Fibroblast of skin of scalp (primary cell): ENCODE measurements at regions not wholly inside any gene's neighbourhood (a gene's known extent, or its start where the extent isn't known, plus 50 kb on each side); places are given as distances from the start of the nearest gene placed in this dataset.
"Not testable (repeated sequence)": the region's sequence is repeated elsewhere in the genome, so short reads cannot be mapped to it uniquely, and the experiment has no call there.

Experiments
- DNase-seq: peaks from one replicate; pipeline ENCODE4 v3.0.0-alpha.2; 2013

DNA sequence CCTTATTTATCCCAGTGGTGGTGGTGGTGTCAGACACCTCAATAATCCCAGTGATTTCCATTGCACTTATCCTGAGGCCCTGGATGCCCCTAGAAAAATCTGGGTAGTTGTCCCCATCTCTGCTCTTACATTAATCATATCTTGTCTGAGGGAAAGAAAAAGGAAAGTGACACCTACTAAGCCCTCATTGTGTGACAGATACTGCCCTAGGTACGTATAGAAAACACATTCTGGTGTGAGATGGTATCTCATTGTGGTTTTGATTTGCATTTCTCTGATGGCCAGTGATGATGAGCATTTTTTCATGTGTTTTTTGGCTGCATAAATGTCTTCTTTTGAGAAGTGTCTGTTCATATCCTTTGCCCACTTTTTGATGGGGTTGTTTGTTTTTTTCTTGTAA, 162.6 kb upstream of the JADE1 start:
- not testable (repeated sequence) for DNase-seq

DNA sequence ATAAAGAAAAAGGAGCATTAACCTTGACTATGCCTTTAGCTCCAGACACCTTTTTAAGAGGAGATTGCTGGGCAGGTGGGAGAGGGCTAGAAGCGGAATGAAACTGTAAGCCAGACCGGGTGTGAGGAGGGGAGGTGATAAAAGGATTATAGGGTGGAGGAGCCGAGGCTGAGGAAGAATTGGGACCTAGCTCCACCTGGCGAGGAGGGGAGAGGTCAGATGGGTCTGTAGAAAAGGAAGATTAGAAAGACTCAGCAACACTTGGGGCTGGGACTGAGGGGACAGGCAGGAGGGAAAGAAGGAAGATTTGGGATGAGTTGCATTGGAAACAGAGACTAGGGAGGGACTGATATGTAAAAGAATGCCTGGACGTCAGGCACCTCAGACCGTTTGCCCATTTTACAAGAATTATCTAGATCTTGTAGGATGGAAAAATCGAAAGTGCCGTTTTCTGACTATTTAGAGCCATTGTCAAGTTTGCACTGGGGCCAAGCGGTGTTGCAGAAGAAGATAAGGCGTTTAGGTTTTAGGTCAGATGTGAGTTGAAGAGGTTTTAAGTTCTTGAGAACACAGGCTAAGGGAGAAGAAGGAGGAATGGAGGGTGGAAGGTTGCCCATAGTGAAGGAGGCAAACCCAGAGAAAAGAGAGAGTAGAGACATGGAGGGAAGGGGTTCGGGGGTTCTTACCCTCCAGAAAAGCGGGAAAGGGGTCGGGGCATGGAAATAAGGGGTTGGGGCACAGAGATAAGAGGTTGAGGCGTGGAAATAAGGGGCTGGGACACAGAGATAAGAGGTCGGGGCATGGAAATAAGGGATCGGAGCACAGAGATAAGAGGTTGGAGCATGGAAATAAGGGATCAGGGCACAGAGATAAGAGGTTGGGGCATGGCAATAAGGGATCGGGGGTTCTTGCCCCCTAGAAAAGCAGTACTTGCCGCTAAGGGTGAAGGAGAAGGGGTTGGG, 164.5 kb upstream of the JADE1 start:
- not testable (repeated sequence) for DNase-seq

DNA sequence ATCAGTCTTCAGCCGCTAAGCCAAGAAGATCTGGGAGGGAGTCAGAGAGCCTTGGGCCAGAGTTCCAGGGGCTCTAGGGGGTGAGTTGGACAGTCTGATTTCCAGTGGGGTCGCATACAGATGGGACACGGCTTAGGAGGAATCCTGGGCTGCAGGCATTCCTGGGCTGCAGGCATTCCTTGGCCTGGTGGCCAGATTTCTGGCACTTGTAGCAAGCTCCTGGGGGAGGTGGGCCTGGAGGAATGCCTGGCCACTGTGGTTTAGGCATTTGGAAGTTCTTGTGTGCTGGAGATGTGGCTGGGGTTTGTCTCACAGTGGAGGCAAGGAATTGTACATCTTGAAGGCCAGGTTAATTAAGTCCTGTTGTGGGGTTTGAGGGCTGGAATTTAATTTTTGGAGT, 165.4 kb upstream of the JADE1 start:
- DNase-seq = peak; percentile 51

DNA sequence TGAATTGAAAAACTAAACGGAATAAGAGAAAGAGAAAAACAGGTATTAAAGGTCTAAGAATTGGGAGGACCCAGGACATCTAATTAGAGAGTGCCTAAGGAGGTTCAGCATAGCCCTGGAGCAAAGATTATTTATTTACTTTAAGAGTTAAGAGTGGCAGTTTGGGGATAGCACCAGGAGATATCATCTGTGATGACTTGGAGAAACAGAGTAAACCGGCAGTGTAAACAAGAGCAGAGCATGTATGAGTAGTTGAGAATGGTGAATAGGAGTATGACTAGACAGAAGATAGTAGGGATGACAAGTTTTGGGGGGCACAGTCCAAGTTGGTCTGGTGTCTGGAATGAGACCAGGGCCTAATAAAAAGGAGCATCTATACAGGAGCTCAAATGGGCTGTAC, 167.9 kb upstream of the JADE1 start:
- not testable (repeated sequence) for DNase-seq

DNA sequence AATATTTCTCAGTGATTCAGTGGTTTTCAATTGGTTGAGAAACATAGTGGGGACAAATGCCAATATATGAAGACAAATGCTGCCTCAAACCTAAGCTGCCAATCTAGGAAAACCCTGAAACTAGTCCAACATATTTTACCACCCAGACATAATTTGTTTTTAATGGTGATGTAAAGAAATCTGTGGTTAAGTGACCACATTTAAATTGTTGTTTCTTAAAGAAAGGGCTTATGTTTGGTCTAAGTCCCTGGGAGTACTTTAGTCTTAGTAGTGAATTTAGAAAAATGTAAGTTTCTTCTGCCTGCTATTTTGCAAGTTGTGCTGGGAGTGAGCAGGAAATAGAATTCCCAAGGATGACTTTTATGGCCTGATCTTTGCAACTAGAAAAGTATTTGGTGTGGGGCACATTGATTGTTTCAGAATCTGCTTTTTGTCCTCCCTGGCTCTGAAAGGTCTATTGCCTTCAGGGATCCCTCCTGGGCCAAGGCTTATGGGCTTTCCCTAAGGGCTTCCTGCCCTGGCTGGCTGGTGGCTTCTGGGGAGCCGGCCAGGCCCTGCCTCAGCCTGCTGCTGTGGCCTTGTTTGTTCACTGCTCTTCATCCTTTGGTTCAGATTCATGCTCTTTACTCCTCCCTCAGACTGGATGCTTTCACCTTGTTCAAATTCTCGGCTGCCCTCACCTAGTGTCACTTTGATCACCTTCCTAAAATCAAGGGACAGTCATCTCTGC, 169.8 kb upstream of the JADE1 start:
- DNase-seq = peak; percentile 84

- no peak for DNase-seq
Observed at GRCh38 chr4:128636906-128637305, 172.6 kb upstream of the JADE1 start.

- DNase-seq = no peak
Observed at GRCh38 chr4:128635955-128636560, 173.4 kb upstream of the JADE1 start.

GRCh38 chr4:128635141-128635954, 174.2 kb upstream of the JADE1 start:
- DNase-seq = peak; percentile 43

- DNase-seq = no peak
Observed at GRCh38 chr4:128633067-128633466, 176.4 kb upstream of the JADE1 start.

DNA sequence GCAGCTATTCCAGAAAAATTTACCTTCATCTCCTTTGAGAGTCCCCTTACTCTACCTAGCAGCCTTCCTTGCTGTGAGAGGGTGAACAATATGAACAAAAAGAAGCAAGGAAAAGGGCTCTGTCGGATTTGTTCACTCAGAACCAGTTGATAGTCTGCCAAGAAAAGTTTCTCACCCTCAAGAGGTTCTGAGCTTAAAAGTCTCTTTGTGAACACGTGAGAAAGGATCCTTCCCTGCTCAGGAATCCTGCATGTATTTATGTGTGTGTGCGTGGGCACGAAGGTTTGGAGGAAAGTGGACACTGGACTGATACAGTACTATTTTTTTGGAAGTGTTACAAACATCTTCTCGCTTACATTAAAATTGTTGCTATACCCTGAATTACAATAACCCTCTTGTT, 178.6 kb upstream of the JADE1 start:
- no peak for DNase-seq

DNA sequence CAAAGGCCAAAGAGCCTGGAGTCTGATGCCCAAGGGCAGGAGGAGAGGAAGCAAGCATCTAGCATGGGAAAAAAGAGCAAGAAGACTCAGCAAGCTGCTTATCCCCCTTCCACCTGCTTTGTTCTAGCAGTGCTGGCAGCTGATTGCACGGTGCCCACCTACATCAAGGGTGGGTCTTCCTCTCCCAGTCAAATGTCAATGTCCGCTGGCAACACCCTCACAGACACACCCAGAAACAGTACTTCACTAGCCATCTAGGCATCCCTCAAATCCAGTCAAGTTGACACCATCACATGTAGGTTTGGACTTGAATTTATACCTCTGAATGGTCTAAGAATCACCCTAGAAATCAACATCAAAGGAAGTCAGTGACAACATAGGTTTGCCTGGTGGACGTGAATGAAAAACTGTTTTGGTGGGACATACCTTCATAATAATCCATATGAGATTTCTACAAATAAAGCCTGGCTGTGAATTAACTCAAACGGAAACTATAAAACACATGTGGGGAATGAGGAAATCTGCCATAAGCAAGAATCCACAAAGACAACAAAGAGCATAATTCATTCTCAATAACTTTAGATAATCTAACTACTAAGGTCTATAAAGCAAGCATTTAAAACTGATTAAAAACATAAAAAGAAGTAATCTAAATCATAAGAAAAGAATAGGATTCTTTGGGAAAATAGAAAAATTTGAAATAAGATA, 185.8 kb upstream of the JADE1 start:
- no peak for DNase-seq

GRCh38 chr4:128620279-128620965, 189.1 kb upstream of the JADE1 start:
- DNase-seq = not testable (repeated sequence)

- DNase-seq = no peak
Observed at GRCh38 chr4:128615197-128615596, 194.3 kb upstream of the JADE1 start.

DNA sequence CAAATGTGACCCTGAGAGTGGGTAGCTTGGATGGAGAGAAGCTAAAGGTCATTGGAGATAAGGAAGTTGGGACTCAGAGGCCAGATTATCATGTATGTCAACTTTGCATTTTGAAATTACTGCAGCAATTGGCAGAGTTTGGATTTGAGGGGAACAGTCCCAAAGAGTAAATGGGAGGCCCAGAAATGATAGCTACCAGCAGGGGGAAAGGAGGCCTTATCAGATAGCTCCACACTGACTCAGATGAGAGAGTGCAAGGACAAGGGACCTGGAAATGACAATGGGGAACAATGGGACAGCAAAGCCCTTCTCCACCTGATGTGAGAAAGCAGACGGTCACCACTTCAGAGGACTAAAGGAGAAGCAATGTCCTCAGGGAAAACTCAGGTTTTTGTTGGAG, 201.5 kb upstream of the JADE1 start:
- DNase-seq = no peak

GRCh38 chr4:128606173-128606572, 203.3 kb upstream of the JADE1 start:
- DNase-seq = peak; percentile 27

DNA sequence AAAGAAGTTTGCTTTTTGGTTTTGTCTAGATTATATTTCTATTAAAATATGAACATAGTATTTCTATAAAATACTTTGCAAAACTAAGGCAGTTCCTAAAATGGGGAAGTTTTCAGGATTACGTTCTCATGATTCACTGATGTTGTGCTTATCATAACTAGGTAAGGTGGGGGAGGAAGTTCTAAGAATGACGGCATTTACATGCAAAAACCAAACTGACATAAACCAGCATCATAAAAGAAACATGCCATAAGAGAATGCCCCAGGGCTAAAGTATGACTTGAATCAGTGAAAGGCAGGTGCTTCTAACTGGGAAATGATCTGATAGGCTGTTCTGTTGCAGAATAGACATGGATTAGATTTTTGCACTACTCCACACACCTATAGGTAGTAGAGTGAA, 204.7 kb upstream of the JADE1 start:
- DNase-seq = no peak

GRCh38 chr4:128604204-128604603, 205.3 kb upstream of the JADE1 start:
- no peak for DNase-seq

- DNase-seq = peak; percentile 23
Observed at GRCh38 chr4:128603081-128603480, 206.4 kb upstream of the JADE1 start.

DNA sequence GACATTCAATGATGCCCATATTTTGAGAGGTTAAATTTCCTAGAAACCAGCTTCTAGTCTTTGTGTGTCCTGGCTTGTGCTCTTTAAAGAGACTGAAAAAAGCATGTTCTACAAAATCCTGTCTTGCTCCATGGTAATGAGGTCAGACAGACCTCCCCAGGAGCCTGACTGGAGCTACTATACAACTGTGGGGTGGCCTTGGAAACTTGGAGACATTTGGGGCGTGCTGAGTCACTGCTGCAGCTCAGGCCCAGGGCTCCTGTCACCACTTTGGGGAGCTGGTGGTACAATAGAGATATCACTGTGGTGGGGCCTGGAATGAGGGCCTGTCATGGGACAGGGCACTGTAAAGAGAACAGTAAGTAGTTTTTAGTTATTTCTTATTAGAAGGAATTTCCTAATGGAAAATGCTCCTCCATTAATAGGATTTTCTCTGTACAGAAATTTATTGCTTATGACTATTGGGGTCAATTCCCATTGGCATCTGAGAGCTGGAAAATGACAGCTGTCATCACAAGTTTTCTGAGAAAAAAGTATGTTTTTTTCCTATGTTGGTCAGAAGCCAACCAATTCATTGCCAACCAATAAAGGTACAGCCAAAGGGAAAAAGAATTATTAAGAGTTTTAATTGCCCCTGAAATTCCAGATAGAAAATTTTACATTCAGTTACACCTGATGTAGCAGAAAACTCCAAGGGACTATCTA, 207.4 kb upstream of the JADE1 start:
- peak; percentile 86 for DNase-seq
